GM18505 (cell line): ENCODE measurements at regions not wholly inside any gene's neighbourhood (a gene's known extent, or its start where the extent isn't known, plus 50 kb on each side); places are given as distances from the start of the nearest gene placed in this dataset.
"Not testable (repeated sequence)": the region's sequence is repeated elsewhere in the genome, so short reads cannot be mapped to it uniquely, and the experiment has no call there.

ENCODE experiments used
- ATAC-seq: cut with Tn5 transposase; IDR thresholded peaks from one replicate; pipeline ENCODE4 v1.9.1; 2021; ENCODE audit not compliant: unreplicated experiment
- POLR2A ChIP-seq: IDR thresholded peaks from 4 replicates; pipeline ENCODE4 v1.6.1; 2011; ENCODE audit warnings: borderline replicate concordance; ENCODE audit not compliant: insufficient read depth, insufficient read length; ENCODE audit errors: extremely low read depth

GRCh38 chr1:196049407-196049806, 558.8 kb downstream of the KCNT2 start:
- TF ChIP-seq POLR2A = no peak
- ATAC-seq = no peak

GRCh38 chr1:196043268-196043667, 565.0 kb downstream of the KCNT2 start:
- ATAC-seq = no peak
- no peak for TF ChIP-seq POLR2A

GRCh38 chr1:196034080-196034706, 574.0 kb downstream of the KCNT2 start:
- TF ChIP-seq POLR2A = no peak
- no peak for ATAC-seq

- ATAC-seq = not testable (repeated sequence)
Measured at GRCh38 chr1:196031387-196031786, 576.9 kb downstream of the KCNT2 start.

GRCh38 chr1:196030455-196030854, 577.8 kb downstream of the KCNT2 start:
- no peak for ATAC-seq
- no peak for TF ChIP-seq POLR2A

- TF ChIP-seq POLR2A = no peak
- no peak for ATAC-seq
Measured at GRCh38 chr1:196029410-196029809, 578.8 kb downstream of the KCNT2 start.

- TF ChIP-seq POLR2A = no peak
- no peak for ATAC-seq
Measured at GRCh38 chr1:196027127-196027526, 581.1 kb downstream of the KCNT2 start.

- not testable (repeated sequence) for ATAC-seq
Measured at GRCh38 chr1:196021174-196021573, 587.1 kb downstream of the KCNT2 start.

GRCh38 chr1:196009362-196009761, 598.9 kb downstream of the KCNT2 start:
- ATAC-seq = no peak
- TF ChIP-seq POLR2A = no peak

- TF ChIP-seq POLR2A = no peak
- no peak for ATAC-seq
Measured at GRCh38 chr1:196007763-196008162, 600.5 kb downstream of the KCNT2 start.

GRCh38 chr1:196005426-196005825, 602.8 kb downstream of the KCNT2 start:
- no peak for ATAC-seq
- no peak for TF ChIP-seq POLR2A

GRCh38 chr1:196004388-196004787, 603.9 kb downstream of the KCNT2 start:
- not testable (repeated sequence) for ATAC-seq

GRCh38 chr1:196002906-196003305, 605.3 kb downstream of the KCNT2 start:
- ATAC-seq = no peak
- no peak for TF ChIP-seq POLR2A

- ATAC-seq = not testable (repeated sequence)
Measured at GRCh38 chr1:196002296-196002695, 605.9 kb downstream of the KCNT2 start.

GRCh38 chr1:196001188-196001587, 607.1 kb downstream of the KCNT2 start:
- TF ChIP-seq POLR2A = no peak
- ATAC-seq = no peak
